Heart left ventricle (tissue), 16 donors: ENCODE measurements at regions not wholly inside any gene's neighbourhood (a gene's known extent, or its start where the extent isn't known, plus 50 kb on each side); places are given as distances from the start of the nearest gene placed in this dataset.

Experiments used
- ATAC-seq, 4 donors: fragments of 200-7000 bp; cut with Tn5 transposase; one replicate each; pipeline ENCODE4 v1.9.1; 2020 to 2022; ENCODE audit warnings: moderate library complexity in 4 of 4, mild to moderate bottlenecking in 3 of 4, moderate number of reproducible peaks in 1 of 4
- DNase-seq, 5 donors: peaks; one replicate each; pipeline ENCODE4 v3.0.0-alpha.2; 2020
- H3K27ac ChIP-seq, 12 donors: fragments of 200-600 bp; sonication (generic) in 4 of 12; one replicate each; pipeline versions ENCODE4 v1.5.0 to v1.8.0; 2016 to 2022; ENCODE audit warnings: mild to moderate bottlenecking in 2 of 12
- H3K27me3 ChIP-seq, 9 donors: fragments of 200-600 bp; sonication (generic) in 2 of 9; one replicate each; pipeline versions ENCODE4 v1.5.1 to v1.8.0; 2016 to 2022; ENCODE audit warnings: mild to moderate bottlenecking in 3 of 9
- H3K36me3 ChIP-seq, 9 donors: fragments of 200-600 bp; sonication (generic) in 2 of 9; one replicate each; pipeline versions ENCODE4 v1.5.0 to v1.8.0; 2018 to 2022; ENCODE audit warnings: mild to moderate bottlenecking in 2 of 9
- H3K4me1 ChIP-seq, 12 donors: fragments of 200-600 bp; sonication (generic) in 4 of 12; one replicate each; pipeline versions ENCODE4 v1.5.0 to v1.8.0; 2016 to 2022; ENCODE audit warnings: mild to moderate bottlenecking in 3 of 12
- H3K4me3 ChIP-seq, 12 donors: fragments of 200-600 bp; sonication (generic) in 4 of 12; one replicate each; pipeline versions ENCODE4 v1.5.0 to v1.8.0; 2017 to 2022; ENCODE audit warnings: mild to moderate bottlenecking in 9 of 12, moderate library complexity in 4 of 12
- H3K9me3 ChIP-seq, 12 donors: fragments of 200-600 bp; sonication (generic) in 4 of 12; one replicate each; pipeline versions ENCODE4 v1.5.0 to v1.8.0; 2016 to 2022; ENCODE audit warnings: mild to moderate bottlenecking in 1 of 12
- POLR2A ChIP-seq, 2 donors: fragments of 450-650 bp; IDR thresholded peaks; one replicate each; pipeline ENCODE4 v1.6.1; 2017; ENCODE audit warnings: antibody characterized with exemption in 2 of 2, mild to moderate bottlenecking in 2 of 2, moderate library complexity in 2 of 2
- WGBS, 4 donors: extraction: QIAGEN DNeasy Blood & Tissue Kit in 2 of 4; methylation state at CpG; one replicate each; pipeline versions ENCODE4 v1.1.5 to v1.1.7; 2013 to 2018; 5-methylcytosine and 5-hydroxymethylcytosine counted together
- intact Hi-C, 10 donors: fragments of 100-400 bp; cut with DNase I; formaldehyde crosslinking; loops; one replicate each; pipeline versions ENCODE4 v1.11.1 to v1.14.2; 2022
- TF ChIP-seq, protein P1 (sequence below), 12 donors: fragments of 200-600 bp; sonication (generic) in 4 of 12; IDR thresholded peaks; one replicate each; pipeline versions ENCODE4 v1.5.0 to v1.8.0; 2018 to 2022; ENCODE audit warnings: antibody characterized with exemption in 12 of 12, mild to moderate bottlenecking in 5 of 12
- donor health status: ischemic (EF 13 %, LVEDD 7.1; RV severe dilation, severe dysfunction).
- donor health status: healthy with polysubstance abuse.
- donor health status: DM: no; HTN: yes; CAD: no.
- donor health status: DM: no; HTN: no; CAD: no.
- donor health status: ischemic (EF 25% LVEDD 6.9; RV normal size, moderate dysfunction).
- donor health status: ischemic (EF 25% LVEDD 5.7; RV mildly dilated, moderate dysfunction).
- donor health status: healthy.
- donor health status: DM: yes; HTN: yes; CAD: no.
- donor health status: ischemic (EF 35%, LVEDD 5.7; RV mildly dilated, moderate dysfunction).
- donor health status: nonischemic (EF 11% LVEDD 7.7; RV severe dilation, severe dysfunction).
- donor health status: DM: yes; HTN: yes; CAD: no.
- donor health status: PGD.
- donor health status: ischemic (EF 29% LVEDD 5.4; RV normal size, mild dysfunction).
- donor health status: nonischemic (EF 23%, LVEDD 6.1; RV moderate dilation, normal function).

GRCh38 chrX:63922221-63922620 lies 137.2 kb upstream of the ARHGEF9 start:
- no peaks in the 10 kb centered on the region for H3K4me1 ChIP-seq
- no peaks in the 10 kb centered on the region for H3K27me3 ChIP-seq
- no peak overlapping the region for H3K27ac ChIP-seq
- H3K36me3 ChIP-seq = no peaks in the 10 kb centered on the region
- DNase-seq (no peak), ATAC-seq (no peak)
- TF ChIP-seq, protein P1, sequence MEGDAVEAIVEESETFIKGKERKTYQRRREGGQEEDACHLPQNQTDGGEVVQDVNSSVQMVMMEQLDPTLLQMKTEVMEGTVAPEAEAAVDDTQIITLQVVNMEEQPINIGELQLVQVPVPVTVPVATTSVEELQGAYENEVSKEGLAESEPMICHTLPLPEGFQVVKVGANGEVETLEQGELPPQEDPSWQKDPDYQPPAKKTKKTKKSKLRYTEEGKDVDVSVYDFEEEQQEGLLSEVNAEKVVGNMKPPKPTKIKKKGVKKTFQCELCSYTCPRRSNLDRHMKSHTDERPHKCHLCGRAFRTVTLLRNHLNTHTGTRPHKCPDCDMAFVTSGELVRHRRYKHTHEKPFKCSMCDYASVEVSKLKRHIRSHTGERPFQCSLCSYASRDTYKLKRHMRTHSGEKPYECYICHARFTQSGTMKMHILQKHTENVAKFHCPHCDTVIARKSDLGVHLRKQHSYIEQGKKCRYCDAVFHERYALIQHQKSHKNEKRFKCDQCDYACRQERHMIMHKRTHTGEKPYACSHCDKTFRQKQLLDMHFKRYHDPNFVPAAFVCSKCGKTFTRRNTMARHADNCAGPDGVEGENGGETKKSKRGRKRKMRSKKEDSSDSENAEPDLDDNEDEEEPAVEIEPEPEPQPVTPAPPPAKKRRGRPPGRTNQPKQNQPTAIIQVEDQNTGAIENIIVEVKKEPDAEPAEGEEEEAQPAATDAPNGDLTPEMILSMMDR (IDR thresholded peaks at IDR 0.05) = no peak
- TF ChIP-seq POLR2A (IDR thresholded peaks at IDR 0.05) = no peak
- peaks cover 0 to 4% (median 0%) of the 10 kb centered on the region in 12 donors for H3K9me3 ChIP-seq
- no peak overlapping the region for H3K4me3 ChIP-seq
- 32 to 45% (median 35%) methylated on average over 2 of the region's 2 CpGs for WGBS, 4 donors
- intact Hi-C loops = no loop called here

DNA sequence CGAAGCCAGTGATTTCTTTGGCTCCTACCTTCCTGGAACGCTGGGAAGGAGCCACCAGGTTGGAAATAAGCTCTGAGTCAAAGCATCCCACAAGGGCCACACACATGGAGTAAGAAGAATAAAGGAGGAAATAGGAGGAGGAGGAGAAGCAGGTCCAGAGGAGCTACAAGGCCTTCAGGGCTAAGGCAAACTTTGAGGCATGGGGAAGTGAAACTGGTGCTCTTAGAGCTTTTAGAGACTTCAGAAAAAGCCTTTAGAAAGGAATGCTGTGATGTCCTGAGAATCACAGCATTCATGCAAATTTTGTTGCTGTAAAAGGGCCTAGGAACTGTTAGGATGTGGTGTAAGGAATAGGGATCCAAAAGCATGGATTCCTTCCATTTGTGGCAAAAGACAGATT lies 135.9 kb upstream of the ARHGEF9 start:
- WGBS, 4 donors = 52 to 75% (median 64%) methylated on average over 2 of the region's 2 CpGs
- intact Hi-C loops = no loop called here

GRCh38 chrX:63919081-63919480 lies 134.1 kb upstream of the ARHGEF9 start:
- Histone ChIP-seq H3K9me3 (peaks cover 0 to 13% (median 0%) of the 10 kb centered on the region in 12 donors), H3K27ac (no peak overlapping the region), H3K36me3 (no peaks in the 10 kb centered on the region), H3K4me1 (no peaks in the 10 kb centered on the region), H3K27me3 (peaks cover 0 to 3% (median 0%) of the 10 kb centered on the region in 9 donors), H3K4me3 (no peak overlapping the region)
- intact Hi-C loops = no loop called here
- no peak for TF ChIP-seq POLR2A (IDR thresholded peaks at IDR 0.05)
- TF ChIP-seq, protein P1 (IDR thresholded peaks at IDR 0.05) = no peak
- ATAC-seq (no peak), DNase-seq (no peak)

More for the DNA sequence above, 135.9 kb upstream of the ARHGEF9 start:
- no peak for DNase-seq
- no peaks in the 10 kb centered on the region for H3K4me1 ChIP-seq
- H3K36me3 ChIP-seq = no peaks in the 10 kb centered on the region
- ATAC-seq = no peak
- peaks cover 0 to 4% (median 0%) of the 10 kb centered on the region in 12 donors for H3K9me3 ChIP-seq
- TF ChIP-seq, protein P1 (IDR thresholded peaks at IDR 0.05) = no peak
- TF ChIP-seq POLR2A (IDR thresholded peaks at IDR 0.05) = no peak
- H3K4me3 ChIP-seq = no peak overlapping the region
- peaks cover 0 to 3% (median 0%) of the 10 kb centered on the region in 9 donors for H3K27me3 ChIP-seq
- H3K27ac ChIP-seq = no peak overlapping the region

DNA sequence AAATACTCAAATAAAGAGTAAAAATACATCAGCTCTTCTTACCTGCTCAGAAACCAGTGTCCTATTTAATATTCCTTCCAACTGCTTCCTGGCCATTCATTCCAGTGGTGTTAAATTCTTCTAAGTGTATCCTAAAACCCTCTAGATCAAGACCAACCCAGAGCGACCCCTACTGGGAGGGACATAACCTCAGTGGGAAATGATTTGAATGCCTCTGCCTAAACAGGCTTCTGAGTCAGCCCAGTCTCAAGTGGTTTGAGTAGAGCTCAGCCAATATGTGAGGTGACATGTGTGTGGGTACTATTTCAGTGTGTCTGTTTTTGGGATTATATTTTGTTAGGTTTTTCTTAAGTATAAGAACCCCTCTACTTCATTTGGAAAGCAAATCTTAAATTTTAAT lies 133.6 kb upstream of the ARHGEF9 start:
- peaks cover 0 to 17% (median 2%) of the 10 kb centered on the region in 12 donors for H3K9me3 ChIP-seq
- H3K4me3 ChIP-seq = no peak overlapping the region
- DNase-seq (peak in 2 of 5 donors; percentile 15 to 26), ATAC-seq (peak in 3 of 4 donors; percentile 64 to 75 (median 71))
- TF ChIP-seq, protein P1 (IDR thresholded peaks at IDR 0.05) = peak in 5 of 12 donors; percentile 15 to 29 (median 26)
- no peak for TF ChIP-seq POLR2A (IDR thresholded peaks at IDR 0.05)
- intact Hi-C loops = no loop called here
- H3K27me3 ChIP-seq = peaks cover 0 to 3% (median 0%) of the 10 kb centered on the region in 9 donors
- H3K4me1 ChIP-seq = no peaks in the 10 kb centered on the region
- H3K27ac ChIP-seq = no peak overlapping the region
- no peaks in the 10 kb centered on the region for H3K36me3 ChIP-seq
- 14 to 21% (median 19%) methylated on average over 1 of the region's 1 CpG for WGBS, 4 donors
